ENCODE measurements at regions not wholly inside any gene's neighbourhood (a gene's known extent, or its start where the extent isn't known, plus 50 kb on each side); places are given as distances from the start of the nearest gene placed in this dataset.

DNA sequence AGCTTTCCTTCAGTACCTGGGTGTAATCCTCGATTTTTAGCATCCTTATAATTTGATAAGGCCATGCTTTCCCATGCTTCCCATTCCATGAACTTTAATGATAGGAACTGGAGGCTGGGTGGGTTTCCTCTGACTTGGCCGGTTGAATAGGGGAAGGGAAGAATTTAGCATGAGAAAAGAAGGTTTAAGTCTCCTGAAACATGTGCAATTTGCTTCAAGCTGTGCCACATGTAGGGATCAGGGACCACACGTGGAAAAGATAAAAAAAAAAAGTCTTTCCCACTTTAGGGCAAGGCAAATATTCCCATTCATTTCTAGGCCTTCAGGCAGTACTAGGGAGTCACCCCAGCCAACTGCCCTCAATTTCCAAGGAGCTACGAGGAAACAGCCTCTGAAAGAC lies 900.3 kb downstream of the DSC3 start:
- TF ChIP-seq, protein P1, sequence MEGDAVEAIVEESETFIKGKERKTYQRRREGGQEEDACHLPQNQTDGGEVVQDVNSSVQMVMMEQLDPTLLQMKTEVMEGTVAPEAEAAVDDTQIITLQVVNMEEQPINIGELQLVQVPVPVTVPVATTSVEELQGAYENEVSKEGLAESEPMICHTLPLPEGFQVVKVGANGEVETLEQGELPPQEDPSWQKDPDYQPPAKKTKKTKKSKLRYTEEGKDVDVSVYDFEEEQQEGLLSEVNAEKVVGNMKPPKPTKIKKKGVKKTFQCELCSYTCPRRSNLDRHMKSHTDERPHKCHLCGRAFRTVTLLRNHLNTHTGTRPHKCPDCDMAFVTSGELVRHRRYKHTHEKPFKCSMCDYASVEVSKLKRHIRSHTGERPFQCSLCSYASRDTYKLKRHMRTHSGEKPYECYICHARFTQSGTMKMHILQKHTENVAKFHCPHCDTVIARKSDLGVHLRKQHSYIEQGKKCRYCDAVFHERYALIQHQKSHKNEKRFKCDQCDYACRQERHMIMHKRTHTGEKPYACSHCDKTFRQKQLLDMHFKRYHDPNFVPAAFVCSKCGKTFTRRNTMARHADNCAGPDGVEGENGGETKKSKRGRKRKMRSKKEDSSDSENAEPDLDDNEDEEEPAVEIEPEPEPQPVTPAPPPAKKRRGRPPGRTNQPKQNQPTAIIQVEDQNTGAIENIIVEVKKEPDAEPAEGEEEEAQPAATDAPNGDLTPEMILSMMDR (IDR thresholded peaks at IDR 0.05) = no peak
- no peak for TF ChIP-seq POLR2A (IDR thresholded peaks at IDR 0.05)
